SU-DHL-6 (cell line): ENCODE measurements at regions not wholly inside any gene's neighbourhood (a gene's known extent, or its start where the extent isn't known, plus 50 kb on each side); places are given as distances from the start of the nearest gene placed in this dataset.

Source experiments
- H2AFZ ChIP-seq: fragments of 200-600 bp; sonication (generic); 2 replicates; pipeline ENCODE4 v1.6.1; 2014; ENCODE audit warnings: low read depth, mild to moderate bottlenecking, moderate library complexity, mixed read lengths, antibody characterized with exemption, low read length; ENCODE audit not compliant: severe bottlenecking
- H3F3A ChIP-seq: fragments of 200-600 bp; shearing (Covaris generic); 2 replicates; pipeline ENCODE4 v1.6.0; 2016; ENCODE audit warnings: antibody characterized with exemption, mild to moderate bottlenecking; ENCODE audit not compliant: insufficient read depth
- H3K27ac ChIP-seq: fragments of 200-600 bp; sonication (generic); 2 replicates; pipeline ENCODE4 v1.5.1; 2016; ENCODE audit warnings: low read depth, mild to moderate bottlenecking, low read length, moderate library complexity, mixed read lengths
- H3K27me3 ChIP-seq: fragments of 200-600 bp; sonication (generic), shearing (Covaris generic); 2 replicates; pipeline ENCODE4 v1.6.0; 2014; ENCODE audit warnings: mild to moderate bottlenecking, low read length
- H3K36me3 ChIP-seq: fragments of 200-600 bp; sonication (generic); 2 replicates; pipeline ENCODE4 v1.6.1; 2014; ENCODE audit warnings: mild to moderate bottlenecking, low read length, mixed read lengths
- H3K4me2 ChIP-seq: fragments of 300-600, 200-600 bp; shearing (Covaris generic), sonication (generic); 2 replicates; pipeline ENCODE4 v1.6.0; 2014; ENCODE audit warnings: low read length, low read depth, mild to moderate bottlenecking; ENCODE audit not compliant: poor library complexity, severe bottlenecking
- H3K4me3 ChIP-seq: fragments of 200-600 bp; sonication (generic); 2 replicates; pipeline ENCODE4 v1.5.1; 2014; ENCODE audit warnings: antibody characterized with exemption, low read length, mild to moderate bottlenecking, mixed read lengths; ENCODE audit not compliant: insufficient read depth, poor library complexity, severe bottlenecking
- H3K79me2 ChIP-seq: fragments of 200-600 bp; sonication (generic); 2 replicates; pipeline ENCODE4 v1.6.1; 2014; ENCODE audit warnings: mild to moderate bottlenecking, low read length, moderate library complexity; ENCODE audit not compliant: insufficient read depth
- H3K9ac ChIP-seq: fragments of 200-600 bp; sonication (generic); 2 replicates; pipeline ENCODE4 v1.7.0; 2014; ENCODE audit warnings: mild to moderate bottlenecking, low read length
- H3K9me2 ChIP-seq: fragments of 200-600 bp; sonication (generic); replicated peaks from 2 replicates; pipeline ENCODE4 v1.6.1; 2014; ENCODE audit warnings: low read length; ENCODE audit not compliant: insufficient read depth
- H3K9me3 ChIP-seq: fragments of 200-600 bp; sonication (generic); 2 replicates; pipeline ENCODE4 v1.6.1; 2014; ENCODE audit warnings: low read length, mixed read lengths; ENCODE audit not compliant: insufficient read depth
- H4K20me1 ChIP-seq: fragments of 200-600 bp; sonication (generic); 2 replicates; pipeline ENCODE4 v1.6.1; 2014; ENCODE audit warnings: low read depth, mild to moderate bottlenecking, antibody characterized with exemption, low read length, moderate library complexity, mixed read lengths
- EZH2phosphoT487 ChIP-seq: fragments of 200-600 bp; sonication (generic), shearing (Covaris generic); conservative IDR thresholded peaks from 2 replicates; pipeline ENCODE4 v1.6.1; 2018; ENCODE audit warnings: mild to moderate bottlenecking, antibody characterized with exemption, low read length, moderate library complexity, mixed read lengths
- TF ChIP-seq, protein P1 (sequence below): fragments of 200-600 bp; sonication (generic); IDR thresholded peaks from one replicate; pipeline ENCODE4 v1.5.1; 2017; ENCODE audit warnings: antibody characterized with exemption, mild to moderate bottlenecking, low read length, moderate library complexity; ENCODE audit not compliant: insufficient read depth, poor library complexity, severe bottlenecking

DNA sequence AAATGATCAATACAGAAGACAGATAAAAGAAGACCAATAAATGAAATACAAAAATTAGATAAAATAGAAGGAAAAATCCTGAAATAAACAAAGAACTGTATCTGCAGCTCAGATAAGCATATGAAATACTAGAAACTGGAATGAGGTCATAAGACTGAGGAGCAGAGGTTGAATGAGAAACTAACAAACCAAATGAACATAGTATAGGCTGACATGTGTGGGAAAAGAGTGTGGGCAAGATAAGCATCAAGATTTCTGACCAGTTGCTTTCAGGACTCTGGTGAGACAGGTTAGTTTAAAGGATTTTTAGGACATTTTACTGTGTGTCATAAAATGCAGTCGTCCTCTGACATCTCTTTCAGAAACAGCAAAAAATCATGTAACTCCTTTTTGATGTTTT, 2073.2 kb upstream of the TENM3 start:
- Histone ChIP-seq H3K36me3 (no peaks in the 10 kb centered on the region), H3K9ac (no peak overlapping the region), H3K4me2 (no peak overlapping the region), H3K9me2 (no peaks in the 10 kb centered on the region), H3K27me3 (no peaks in the 10 kb centered on the region), H3K27ac (no peak overlapping the region), H3K9me3 (no peaks in the 10 kb centered on the region), H3F3A (no peaks in the 10 kb centered on the region), H3K79me2 (no peaks in the 10 kb centered on the region), H2AFZ (no peak overlapping the region), H3K4me3 (no peak overlapping the region), H4K20me1 (no peaks in the 10 kb centered on the region)
- no peak for TF ChIP-seq EZH2phosphoT487
- TF ChIP-seq, protein P1, sequence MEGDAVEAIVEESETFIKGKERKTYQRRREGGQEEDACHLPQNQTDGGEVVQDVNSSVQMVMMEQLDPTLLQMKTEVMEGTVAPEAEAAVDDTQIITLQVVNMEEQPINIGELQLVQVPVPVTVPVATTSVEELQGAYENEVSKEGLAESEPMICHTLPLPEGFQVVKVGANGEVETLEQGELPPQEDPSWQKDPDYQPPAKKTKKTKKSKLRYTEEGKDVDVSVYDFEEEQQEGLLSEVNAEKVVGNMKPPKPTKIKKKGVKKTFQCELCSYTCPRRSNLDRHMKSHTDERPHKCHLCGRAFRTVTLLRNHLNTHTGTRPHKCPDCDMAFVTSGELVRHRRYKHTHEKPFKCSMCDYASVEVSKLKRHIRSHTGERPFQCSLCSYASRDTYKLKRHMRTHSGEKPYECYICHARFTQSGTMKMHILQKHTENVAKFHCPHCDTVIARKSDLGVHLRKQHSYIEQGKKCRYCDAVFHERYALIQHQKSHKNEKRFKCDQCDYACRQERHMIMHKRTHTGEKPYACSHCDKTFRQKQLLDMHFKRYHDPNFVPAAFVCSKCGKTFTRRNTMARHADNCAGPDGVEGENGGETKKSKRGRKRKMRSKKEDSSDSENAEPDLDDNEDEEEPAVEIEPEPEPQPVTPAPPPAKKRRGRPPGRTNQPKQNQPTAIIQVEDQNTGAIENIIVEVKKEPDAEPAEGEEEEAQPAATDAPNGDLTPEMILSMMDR: no peak

DNA sequence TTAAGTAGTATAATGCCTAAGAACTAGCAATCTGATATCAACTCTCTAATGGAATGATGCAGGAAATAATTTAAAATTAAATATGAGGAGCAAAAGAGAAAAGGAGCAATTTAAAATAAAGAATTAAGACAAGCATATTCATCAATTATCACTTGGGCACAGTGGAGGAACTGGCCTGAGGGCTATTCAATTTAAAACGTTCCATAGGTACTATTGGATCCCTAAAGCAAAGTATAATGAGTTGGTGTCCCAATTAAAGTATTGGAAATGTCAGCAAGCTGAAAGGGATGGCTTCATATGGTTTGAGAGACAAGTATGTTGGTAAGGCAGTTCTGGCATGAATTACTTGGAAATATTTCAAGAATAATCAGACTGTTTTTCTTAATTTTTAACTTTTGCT, 2064.1 kb upstream of the TENM3 start:
- Histone ChIP-seq H3K27me3 (no peaks in the 10 kb centered on the region), H3K79me2 (no peaks in the 10 kb centered on the region)

DNA sequence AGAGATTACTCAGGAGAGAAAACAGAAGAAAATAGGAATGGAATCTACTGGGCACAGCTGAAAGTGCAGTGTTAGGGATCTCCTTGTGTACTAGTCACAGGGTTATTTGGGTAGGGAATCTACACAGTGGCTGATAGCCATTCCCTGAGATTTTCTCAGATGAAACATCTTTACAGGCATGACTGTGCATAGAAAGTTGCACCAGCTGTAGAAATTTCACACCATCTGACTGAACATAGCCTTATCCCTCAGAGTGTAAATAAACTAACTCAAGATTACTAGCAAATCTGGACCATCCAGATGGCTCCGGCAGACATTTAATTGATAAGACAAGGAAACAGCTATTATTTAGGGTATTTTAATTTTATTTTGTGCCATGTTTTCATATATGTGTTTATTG, 2053.5 kb upstream of the TENM3 start:
- H3K79me2 ChIP-seq: no peaks in the 10 kb centered on the region
- no peaks in the 10 kb centered on the region for H3K27me3 ChIP-seq
- H3K9ac ChIP-seq: no peak overlapping the region
- no peaks in the 10 kb centered on the region for H3F3A ChIP-seq
- H4K20me1 ChIP-seq: no peaks in the 10 kb centered on the region
- TF ChIP-seq, protein P1: no peak
- TF ChIP-seq EZH2phosphoT487: no peak
- H3K9me2 ChIP-seq: no peaks in the 10 kb centered on the region
- H3K9me3 ChIP-seq: no peaks in the 10 kb centered on the region
- H3K27ac ChIP-seq: no peak overlapping the region
- no peaks in the 10 kb centered on the region for H3K36me3 ChIP-seq
- no peak overlapping the region for H3K4me2 ChIP-seq
- no peak overlapping the region for H3K4me3 ChIP-seq
- H2AFZ ChIP-seq: no peak overlapping the region

More for the DNA sequence above, 2064.1 kb upstream of the TENM3 start:
- no peak overlapping the region for H3K27ac ChIP-seq
- H3K4me2 ChIP-seq: no peak overlapping the region
- H3F3A ChIP-seq: no peaks in the 10 kb centered on the region
- H3K4me3 ChIP-seq: no peak overlapping the region
- no peak overlapping the region for H3K9ac ChIP-seq
- no peaks in the 10 kb centered on the region for H4K20me1 ChIP-seq
- H3K9me2 ChIP-seq: no peaks in the 10 kb centered on the region
- no peak overlapping the region for H2AFZ ChIP-seq
- TF ChIP-seq EZH2phosphoT487: no peak
- TF ChIP-seq, protein P1: no peak
- no peaks in the 10 kb centered on the region for H3K9me3 ChIP-seq
- H3K36me3 ChIP-seq: no peaks in the 10 kb centered on the region
